ENCODE measurements at regions not wholly inside any gene's neighbourhood (a gene's known extent, or its start where the extent isn't known, plus 50 kb on each side); places are given as distances from the start of the nearest gene placed in this dataset.

DNA sequence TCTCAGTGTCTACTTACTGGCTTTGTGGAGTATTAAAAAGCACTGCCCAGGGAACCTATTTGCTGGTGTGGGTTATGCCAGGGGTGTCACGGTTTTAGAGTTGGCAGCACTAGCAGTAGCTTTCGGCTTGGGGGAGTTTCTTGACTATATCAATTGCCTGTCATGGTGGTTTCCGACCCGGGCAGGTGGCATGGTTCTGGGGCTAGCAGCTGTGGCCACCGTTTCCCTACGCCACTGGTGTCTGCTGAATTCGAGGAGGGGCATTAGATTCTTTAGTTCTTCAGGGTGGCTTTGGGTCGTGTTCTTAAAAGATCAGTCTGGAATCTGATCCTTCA, 55.6 kb upstream of the FOXC1 start:
- no peak for DNase-seq

DNA sequence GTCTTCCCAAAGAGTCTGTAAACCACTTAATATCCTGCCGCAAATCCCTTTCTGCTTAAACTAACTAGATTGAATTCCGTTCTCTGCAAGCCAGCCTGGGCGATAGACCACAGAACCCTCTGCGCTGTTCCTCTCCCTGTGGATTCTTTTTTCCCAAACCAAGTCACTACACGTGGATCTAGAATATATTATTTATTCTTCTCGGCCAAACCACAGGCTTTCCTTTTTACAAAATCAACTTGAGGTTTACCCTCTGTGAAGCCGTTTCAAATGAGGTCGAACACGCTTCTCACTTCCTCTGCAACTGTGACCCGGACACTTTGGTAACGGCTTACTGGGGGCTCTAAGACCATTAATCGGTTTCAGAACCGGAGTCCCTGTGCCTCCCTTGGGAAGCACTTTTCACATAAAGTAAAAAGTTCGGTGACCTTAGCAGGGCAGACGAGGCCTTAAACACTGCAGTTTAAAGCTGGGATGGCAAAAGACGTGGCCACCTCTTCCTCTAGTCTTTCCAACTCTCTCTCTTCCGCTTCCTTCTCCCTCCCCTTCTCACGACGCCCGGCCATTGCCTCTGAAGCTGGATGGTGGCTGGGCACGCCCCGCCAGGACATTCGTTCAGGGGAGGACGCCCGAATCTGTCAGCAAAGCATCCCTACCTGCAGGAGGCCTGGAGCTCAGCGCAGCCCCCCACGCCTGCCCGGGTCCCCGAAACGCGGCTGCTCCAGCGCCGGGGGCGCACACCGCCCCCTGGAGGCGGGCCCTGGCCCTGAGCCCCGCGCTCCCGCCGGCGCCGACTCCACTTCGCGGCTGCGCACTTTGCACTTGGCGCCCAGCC, 55.0 kb upstream of the FOXC1 start:
- DNase-seq, result no peak

DNA sequence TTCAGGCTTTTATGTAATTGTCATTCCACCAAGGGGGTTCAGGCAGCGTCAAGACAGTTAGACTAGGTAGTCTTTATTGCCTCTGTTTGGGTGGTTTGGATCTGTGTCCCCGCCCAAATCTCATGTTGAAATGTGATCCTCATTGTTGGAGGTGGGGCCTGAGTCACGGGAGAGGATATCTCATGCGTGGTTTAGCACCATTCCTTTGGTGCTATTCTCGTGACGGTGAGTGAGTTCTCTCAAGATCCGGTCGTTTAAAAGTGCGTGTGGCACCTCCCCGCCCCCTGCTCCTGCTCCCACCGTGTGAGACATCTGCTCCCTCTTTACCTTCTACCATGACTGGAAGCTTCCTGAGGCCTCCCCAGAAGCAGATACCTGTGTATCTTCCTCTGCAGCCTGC, 51.3 kb upstream of the FOXC1 start:
- no peak for DNase-seq
